SK-N-SH treated with all-trans-retinoic acid at 6 μM for 48 hours (cell line): ENCODE measurements at regions not wholly inside any gene's neighbourhood (a gene's known extent, or its start where the extent isn't known, plus 50 kb on each side); places are given as distances from the start of the nearest gene placed in this dataset.

Source experiments
- ATAC-seq: fragments of 200-7000 bp; cut with Tn5 transposase; 3 replicates; pipeline ENCODE4 v1.9.1; 2020; ENCODE audit warnings: mild to moderate bottlenecking, moderate library complexity
- ARNTL ChIP-seq: fragments of 450-650 bp; formaldehyde crosslinking; IDR thresholded peaks from 2 replicates; pipeline ENCODE4 v1.5.0; 2020; ENCODE audit warnings: low read depth, mild to moderate bottlenecking, moderate library complexity, borderline replicate concordance
- BACH2 ChIP-seq: fragments of 250-450 bp; sonication (Bioruptor Pico); IDR thresholded peaks from 2 replicates; pipeline ENCODE4 v1.9.0; 2021; ENCODE audit warnings: mild to moderate bottlenecking, borderline replicate concordance
- CSDC2 ChIP-seq: fragments of 250-450 bp; sonication (Bioruptor Pico); IDR thresholded peaks from 2 replicates; pipeline ENCODE4 v1.5.0; 2020; ENCODE audit warnings: mild to moderate bottlenecking, moderate library complexity
- ESRRG ChIP-seq: fragments of 250-450 bp; sonication (Bioruptor Pico); IDR thresholded peaks from 2 replicates; pipeline ENCODE4 v1.6.1; 2021; ENCODE audit warnings: mild to moderate bottlenecking
- GLIS3 ChIP-seq: fragments of 250-450 bp; sonication (Bioruptor Pico); IDR thresholded peaks from 2 replicates; pipeline ENCODE4 v1.5.0; 2020; ENCODE audit warnings: mild to moderate bottlenecking, moderate library complexity
- ISL1 ChIP-seq: fragments of 250-450 bp; sonication (Bioruptor Pico); IDR thresholded peaks from 2 replicates; pipeline ENCODE4 v2.1.2; 2022; ENCODE audit warnings: mild to moderate bottlenecking, moderate library complexity
- OSR1 ChIP-seq: fragments of 250-450 bp; sonication (Bioruptor Pico); IDR thresholded peaks from 2 replicates; pipeline ENCODE4 v1.8.0; 2022; ENCODE audit warnings: moderate library complexity, mild to moderate bottlenecking, inconsistent platforms
- PPARA ChIP-seq: fragments of 250-450 bp; sonication (Bioruptor Pico); IDR thresholded peaks from 2 replicates; pipeline ENCODE4 v1.5.0; 2020; ENCODE audit warnings: mild to moderate bottlenecking, borderline replicate concordance
- RARB ChIP-seq: fragments of 250-450 bp; sonication (Bioruptor Pico); IDR thresholded peaks from 2 replicates; pipeline ENCODE4 v1.8.0; 2021; ENCODE audit warnings: mild to moderate bottlenecking, moderate library complexity
- SNAI2 ChIP-seq: fragments of 250-450 bp; sonication (Bioruptor Pico); IDR thresholded peaks from 2 replicates; pipeline ENCODE4 v1.5.0; 2020; ENCODE audit warnings: mild to moderate bottlenecking, moderate library complexity
- TCF4 ChIP-seq: fragments of 250-450 bp; sonication (Bioruptor Pico); IDR thresholded peaks from 2 replicates; pipeline ENCODE4 v1.8.0; 2021; ENCODE audit warnings: mild to moderate bottlenecking, moderate library complexity, borderline replicate concordance
- TOX ChIP-seq: fragments of 250-450 bp; sonication (Bioruptor Pico); IDR thresholded peaks from 2 replicates; pipeline ENCODE4 v1.8.0; 2021; ENCODE audit warnings: mild to moderate bottlenecking, moderate library complexity, borderline replicate concordance
- ZC3H10 ChIP-seq: fragments of 250-450 bp; sonication (Bioruptor Pico); IDR thresholded peaks from 2 replicates; pipeline ENCODE4 v1.5.1; 2021; ENCODE audit warnings: mild to moderate bottlenecking, moderate library complexity
- ZFP3 ChIP-seq: fragments of 250-450 bp; sonication (Bioruptor Pico); IDR thresholded peaks from 2 replicates; pipeline ENCODE4 v1.5.0; 2020; ENCODE audit warnings: mild to moderate bottlenecking, moderate library complexity
- ZFP30 ChIP-seq: fragments of 450-650 bp; formaldehyde crosslinking; IDR thresholded peaks from 2 replicates; pipeline ENCODE4 v1.5.0; 2022; ENCODE audit warnings: mild to moderate bottlenecking, moderate library complexity
- ZNF565 ChIP-seq: fragments of 450-650 bp; formaldehyde crosslinking; conservative IDR thresholded peaks from 2 replicates; pipeline ENCODE4 v1.5.0; 2020; ENCODE audit warnings: low read depth, mild to moderate bottlenecking, moderate library complexity
- ZNF8 ChIP-seq: fragments of 450-650 bp; formaldehyde crosslinking; IDR thresholded peaks from 2 replicates; pipeline ENCODE4 v1.5.0; 2020; ENCODE audit warnings: mild to moderate bottlenecking, moderate library complexity
- TF ChIP-seq, protein P1 (sequence below): fragments of 250-450 bp; sonication (Bioruptor Pico); IDR thresholded peaks from 2 replicates; pipeline ENCODE4 v1.8.0; 2020; ENCODE audit warnings: mild to moderate bottlenecking, moderate library complexity, borderline replicate concordance
- TF ChIP-seq, protein P2 (sequence below): fragments of 250-450 bp; sonication (Bioruptor Pico); IDR thresholded peaks from 2 replicates; pipeline ENCODE4 v1.5.0; 2020; ENCODE audit warnings: mild to moderate bottlenecking, moderate library complexity
- TF ChIP-seq, protein P3 (sequence below): fragments of 250-450 bp; sonication (Bioruptor Pico); IDR thresholded peaks from 2 replicates; pipeline ENCODE4 v1.8.0; 2021; ENCODE audit warnings: low read depth, mild to moderate bottlenecking, moderate library complexity, borderline replicate concordance

DNA sequence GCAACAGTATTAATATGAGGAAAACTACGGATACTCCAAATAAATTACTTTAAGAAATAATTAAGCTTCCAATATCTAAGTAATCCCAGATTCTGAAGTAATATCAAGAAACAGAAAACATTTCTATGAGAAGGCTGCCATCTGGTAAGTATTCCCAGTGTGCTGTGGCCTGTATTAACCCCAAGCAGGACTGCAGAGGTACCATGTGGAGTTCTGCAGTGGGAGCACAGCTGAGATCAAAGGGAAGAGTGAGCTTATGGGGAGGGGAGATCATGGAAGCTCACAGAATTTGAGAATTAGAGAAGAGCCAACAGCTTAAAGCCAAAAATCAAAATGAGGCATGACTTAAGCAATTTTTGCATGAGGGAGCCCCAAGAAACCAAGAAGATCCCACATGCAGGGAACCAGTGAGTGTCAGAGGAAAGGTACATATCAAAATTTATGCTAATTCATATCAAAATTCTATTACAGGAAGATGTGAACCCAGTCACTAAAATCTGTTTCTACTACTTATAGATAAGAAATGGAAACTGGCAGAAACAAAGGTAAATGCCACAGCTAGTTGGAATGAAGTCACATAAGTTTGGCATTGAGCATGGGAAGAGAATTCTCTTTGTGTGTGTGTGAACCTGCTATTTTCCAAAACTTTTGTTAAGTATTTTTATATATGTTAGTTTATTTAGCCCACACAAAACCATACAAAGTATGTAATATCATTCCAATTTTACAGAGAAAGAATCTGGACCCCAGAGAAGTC is 62.6 kb upstream of the KITLG start (continued):
- TF ChIP-seq BACH2 (no peak), ZFP30 (CRISPR knock-in tag) (no peak), ZC3H10 (CRISPR knock-in tag) (no peak), RARB (CRISPR knock-in tag) (no peak), PPARA (CRISPR knock-in tag) (no peak), ARNTL (CRISPR knock-in tag) (no peak), ZNF565 (CRISPR knock-in tag) (no peak), CSDC2 (CRISPR knock-in tag) (no peak), ZFP3 (CRISPR knock-in tag) (no peak)
- TF ChIP-seq, protein P1, sequence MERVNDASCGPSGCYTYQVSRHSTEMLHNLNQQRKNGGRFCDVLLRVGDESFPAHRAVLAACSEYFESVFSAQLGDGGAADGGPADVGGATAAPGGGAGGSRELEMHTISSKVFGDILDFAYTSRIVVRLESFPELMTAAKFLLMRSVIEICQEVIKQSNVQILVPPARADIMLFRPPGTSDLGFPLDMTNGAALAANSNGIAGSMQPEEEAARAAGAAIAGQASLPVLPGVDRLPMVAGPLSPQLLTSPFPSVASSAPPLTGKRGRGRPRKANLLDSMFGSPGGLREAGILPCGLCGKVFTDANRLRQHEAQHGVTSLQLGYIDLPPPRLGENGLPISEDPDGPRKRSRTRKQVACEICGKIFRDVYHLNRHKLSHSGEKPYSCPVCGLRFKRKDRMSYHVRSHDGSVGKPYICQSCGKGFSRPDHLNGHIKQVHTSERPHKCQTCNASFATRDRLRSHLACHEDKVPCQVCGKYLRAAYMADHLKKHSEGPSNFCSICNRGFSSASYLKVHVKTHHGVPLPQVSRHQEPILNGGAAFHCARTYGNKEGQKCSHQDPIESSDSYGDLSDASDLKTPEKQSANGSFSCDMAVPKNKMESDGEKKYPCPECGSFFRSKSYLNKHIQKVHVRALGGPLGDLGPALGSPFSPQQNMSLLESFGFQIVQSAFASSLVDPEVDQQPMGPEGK (CRISPR knock-in tag) = no peak

DNA sequence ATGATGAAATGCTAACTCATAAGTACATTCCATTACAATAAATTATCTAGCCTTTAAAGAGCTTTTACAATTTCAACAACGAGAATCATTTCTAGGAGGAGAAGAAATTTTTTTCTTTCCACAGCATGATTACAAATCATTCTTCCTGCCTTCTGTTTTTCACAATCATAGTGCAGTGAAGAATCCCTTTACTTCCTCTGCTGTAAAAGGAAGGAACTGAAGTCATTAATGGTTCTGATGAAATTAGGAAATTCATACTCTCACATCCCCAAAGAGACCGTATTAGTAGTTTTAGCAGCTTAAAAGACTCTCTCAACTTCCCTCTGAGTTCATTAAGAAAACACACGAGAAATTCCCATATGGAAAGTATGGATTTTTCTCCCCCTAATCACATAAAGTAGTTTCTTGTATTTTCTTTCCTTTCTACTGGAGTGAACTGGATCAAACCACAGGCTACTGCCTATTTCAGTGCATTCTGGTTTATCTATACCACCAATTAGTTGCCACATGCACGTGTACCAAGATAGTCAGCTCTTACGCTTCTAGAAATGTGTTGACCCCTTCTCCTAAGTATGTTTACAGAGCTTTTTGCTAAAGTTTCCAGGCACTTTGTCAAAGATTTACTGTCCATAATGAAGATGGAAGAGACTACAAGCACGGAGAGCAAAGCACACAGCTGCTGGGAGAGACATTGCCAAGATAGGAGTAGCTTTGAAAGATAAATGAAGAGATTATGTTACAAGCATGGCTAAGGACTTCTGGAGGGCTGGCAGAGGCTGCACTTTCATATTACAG is 58.9 kb upstream of the KITLG start:
- TF ChIP-seq ZFP3 (CRISPR knock-in tag) = no peak
- TF ChIP-seq ZNF565 (CRISPR knock-in tag) = no peak
- TF ChIP-seq, protein P1 (CRISPR knock-in tag) = no peak
- no peak for TF ChIP-seq ARNTL (CRISPR knock-in tag)
- TF ChIP-seq ISL1 = peak; percentile 79
- TF ChIP-seq TOX (CRISPR knock-in tag) = no peak
- no peak for TF ChIP-seq GLIS3 (CRISPR knock-in tag)

DNA sequence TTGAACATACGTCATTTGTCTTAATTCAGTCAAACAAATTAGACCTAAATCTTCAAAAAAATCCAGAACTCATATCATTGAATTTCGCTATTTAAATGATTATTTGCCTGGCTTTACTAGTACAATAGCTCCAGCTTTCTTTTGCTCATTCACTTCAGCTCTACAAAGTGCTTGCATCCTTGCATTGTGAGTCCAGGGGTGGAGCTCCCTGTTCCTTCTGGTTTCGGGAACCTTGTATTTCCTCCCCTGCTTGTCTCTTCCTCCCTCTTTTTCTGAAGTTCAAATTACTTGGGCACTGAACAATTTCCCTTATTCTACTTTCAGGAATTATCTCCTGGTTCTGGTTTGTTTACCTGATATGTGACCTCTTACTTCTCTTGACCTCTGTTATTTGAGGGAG is 58.1 kb upstream of the KITLG start:
- no peak for TF ChIP-seq GLIS3 (CRISPR knock-in tag)
- TF ChIP-seq RARB (CRISPR knock-in tag) = no peak
- TF ChIP-seq PPARA (CRISPR knock-in tag) = no peak
- no peak for TF ChIP-seq BACH2
- TF ChIP-seq, protein P2, sequence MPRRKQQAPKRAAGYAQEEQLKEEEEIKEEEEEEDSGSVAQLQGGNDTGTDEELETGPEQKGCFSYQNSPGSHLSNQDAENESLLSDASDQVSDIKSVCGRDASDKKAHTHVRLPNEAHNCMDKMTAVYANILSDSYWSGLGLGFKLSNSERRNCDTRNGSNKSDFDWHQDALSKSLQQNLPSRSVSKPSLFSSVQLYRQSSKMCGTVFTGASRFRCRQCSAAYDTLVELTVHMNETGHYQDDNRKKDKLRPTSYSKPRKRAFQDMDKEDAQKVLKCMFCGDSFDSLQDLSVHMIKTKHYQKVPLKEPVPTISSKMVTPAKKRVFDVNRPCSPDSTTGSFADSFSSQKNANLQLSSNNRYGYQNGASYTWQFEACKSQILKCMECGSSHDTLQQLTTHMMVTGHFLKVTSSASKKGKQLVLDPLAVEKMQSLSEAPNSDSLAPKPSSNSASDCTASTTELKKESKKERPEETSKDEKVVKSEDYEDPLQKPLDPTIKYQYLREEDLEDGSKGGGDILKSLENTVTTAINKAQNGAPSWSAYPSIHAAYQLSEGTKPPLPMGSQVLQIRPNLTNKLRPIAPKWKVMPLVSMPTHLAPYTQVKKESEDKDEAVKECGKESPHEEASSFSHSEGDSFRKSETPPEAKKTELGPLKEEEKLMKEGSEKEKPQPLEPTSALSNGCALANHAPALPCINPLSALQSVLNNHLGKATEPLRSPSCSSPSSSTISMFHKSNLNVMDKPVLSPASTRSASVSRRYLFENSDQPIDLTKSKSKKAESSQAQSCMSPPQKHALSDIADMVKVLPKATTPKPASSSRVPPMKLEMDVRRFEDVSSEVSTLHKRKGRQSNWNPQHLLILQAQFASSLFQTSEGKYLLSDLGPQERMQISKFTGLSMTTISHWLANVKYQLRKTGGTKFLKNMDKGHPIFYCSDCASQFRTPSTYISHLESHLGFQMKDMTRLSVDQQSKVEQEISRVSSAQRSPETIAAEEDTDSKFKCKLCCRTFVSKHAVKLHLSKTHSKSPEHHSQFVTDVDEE = no peak
- no peak for TF ChIP-seq ARNTL (CRISPR knock-in tag)
- no peak for TF ChIP-seq SNAI2 (CRISPR knock-in tag)
- TF ChIP-seq ZFP30 (CRISPR knock-in tag) = no peak
- no peak for TF ChIP-seq TOX (CRISPR knock-in tag)
- TF ChIP-seq CSDC2 (CRISPR knock-in tag) = no peak
- TF ChIP-seq, protein P3, sequence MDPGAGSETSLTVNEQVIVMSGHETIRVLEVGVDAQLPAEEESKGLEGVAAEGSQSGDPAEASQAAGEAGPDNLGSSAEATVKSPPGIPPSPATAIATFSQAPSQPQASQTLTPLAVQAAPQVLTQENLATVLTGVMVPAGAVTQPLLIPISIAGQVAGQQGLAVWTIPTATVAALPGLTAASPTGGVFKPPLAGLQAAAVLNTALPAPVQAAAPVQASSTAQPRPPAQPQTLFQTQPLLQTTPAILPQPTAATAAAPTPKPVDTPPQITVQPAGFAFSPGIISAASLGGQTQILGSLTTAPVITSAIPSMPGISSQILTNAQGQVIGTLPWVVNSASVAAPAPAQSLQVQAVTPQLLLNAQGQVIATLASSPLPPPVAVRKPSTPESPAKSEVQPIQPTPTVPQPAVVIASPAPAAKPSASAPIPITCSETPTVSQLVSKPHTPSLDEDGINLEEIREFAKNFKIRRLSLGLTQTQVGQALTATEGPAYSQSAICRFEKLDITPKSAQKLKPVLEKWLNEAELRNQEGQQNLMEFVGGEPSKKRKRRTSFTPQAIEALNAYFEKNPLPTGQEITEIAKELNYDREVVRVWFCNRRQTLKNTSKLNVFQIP = no peak
- no peak for TF ChIP-seq ZC3H10 (CRISPR knock-in tag)
- no peak for TF ChIP-seq OSR1 (CRISPR knock-in tag)
- TF ChIP-seq ZNF8 (CRISPR knock-in tag) = no peak
- TF ChIP-seq ESRRG (CRISPR knock-in tag) = no peak
- TF ChIP-seq ISL1 = no peak
- no peak for TF ChIP-seq ZNF565 (CRISPR knock-in tag)
- TF ChIP-seq ZFP3 (CRISPR knock-in tag) = no peak
- no peak for TF ChIP-seq TCF4 (CRISPR knock-in tag)
- TF ChIP-seq, all 23 proteins: peak for 0
- no peak for ATAC-seq

More for the DNA sequence above, 58.9 kb upstream of the KITLG start:
- peak; percentile 97 for ATAC-seq
